Medulla oblongata (tissue), 1 donor: ENCODE measurements at regions not wholly inside any gene's neighbourhood (a gene's known extent, or its start where the extent isn't known, plus 50 kb on each side); places are given as distances from the start of the nearest gene placed in this dataset.
"Not testable (repeated sequence)": the region's sequence is repeated elsewhere in the genome, so short reads cannot be mapped to it uniquely, and the experiment has no call there.

Experiments used
- DNase-seq: peaks from one replicate; pipeline ENCODE4 v3.0.0-alpha.2; 2015; ENCODE audit errors: extremely low spot score

DNA sequence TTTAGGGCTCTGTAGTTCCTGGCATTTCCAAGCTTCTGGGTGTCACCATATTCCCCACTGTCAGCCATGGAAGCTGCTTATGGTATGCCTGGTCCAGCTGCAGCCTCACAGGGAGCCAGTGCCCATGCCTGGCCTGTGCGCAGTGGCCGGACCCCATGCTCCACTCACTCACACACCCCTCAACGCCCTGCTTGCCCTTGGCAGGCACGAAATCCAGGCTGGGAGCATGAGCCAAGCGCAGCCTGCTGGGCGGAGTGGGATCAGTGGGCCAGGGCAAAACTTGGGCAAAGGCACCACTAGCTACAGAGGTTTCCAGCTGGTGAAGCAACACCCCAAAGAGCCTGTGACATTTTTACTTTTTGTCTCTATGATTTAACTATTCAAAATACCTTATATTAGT is 520.4 kb downstream of the RWDD3 start:
- no peak for DNase-seq

DNA sequence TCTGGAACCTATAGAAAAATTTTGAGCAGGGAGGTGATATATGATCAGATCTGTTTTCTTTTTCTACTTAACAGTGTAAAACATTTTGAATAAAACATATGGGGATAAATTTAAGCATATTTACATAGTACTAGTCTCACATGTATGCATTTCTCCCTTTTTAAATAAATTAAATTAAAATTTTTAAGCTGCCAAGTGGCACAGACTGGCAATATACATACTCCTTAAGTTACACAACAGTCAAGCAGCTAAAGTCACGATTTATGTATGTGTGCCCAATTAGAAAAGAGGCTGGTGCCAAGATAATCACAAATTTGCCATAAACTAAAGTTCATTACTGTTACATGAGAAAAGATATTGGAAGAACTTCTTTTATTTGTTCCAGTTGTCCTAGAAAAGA is 532.0 kb downstream of the RWDD3 start:
- no peak for DNase-seq

DNA sequence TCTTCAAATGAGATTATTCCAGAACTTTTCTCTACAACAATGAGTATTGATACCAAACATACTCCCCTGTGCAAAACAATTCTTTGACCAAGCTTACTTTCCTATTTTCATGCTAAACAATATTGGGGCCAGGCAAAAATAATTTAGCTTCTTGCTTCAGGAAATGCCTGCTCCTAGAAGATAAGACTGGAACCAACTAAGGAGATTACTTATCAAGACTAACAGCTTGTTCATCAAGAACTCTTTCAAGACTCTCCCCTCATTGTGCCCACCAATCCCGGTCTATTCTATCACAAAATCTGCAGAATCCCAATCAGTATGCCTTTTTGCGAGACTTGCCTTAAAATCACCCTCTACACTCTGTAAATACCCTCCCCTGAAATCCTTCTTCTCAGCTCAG is 536.6 kb downstream of the RWDD3 start:
- no peak for DNase-seq

DNA sequence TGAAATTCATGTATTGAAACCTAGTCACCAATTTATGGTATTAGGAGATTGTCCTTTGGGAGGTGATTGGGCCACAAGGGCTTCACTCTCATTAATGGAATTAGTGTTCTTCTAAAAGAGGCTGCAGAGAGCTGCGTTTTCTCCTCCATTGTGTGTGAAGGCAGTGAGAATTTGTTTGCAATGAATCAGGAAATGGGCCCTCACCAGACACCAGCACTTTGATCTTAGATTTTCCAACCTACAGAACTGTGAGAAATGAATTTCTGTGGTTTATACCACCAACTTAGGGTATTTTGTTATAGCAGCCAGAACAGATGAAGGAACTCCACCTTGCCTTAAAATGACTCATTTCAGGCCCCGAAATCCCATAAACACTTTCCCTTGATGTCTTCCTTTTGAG is 544.2 kb downstream of the RWDD3 start:
- DNase-seq, result no peak

DNA sequence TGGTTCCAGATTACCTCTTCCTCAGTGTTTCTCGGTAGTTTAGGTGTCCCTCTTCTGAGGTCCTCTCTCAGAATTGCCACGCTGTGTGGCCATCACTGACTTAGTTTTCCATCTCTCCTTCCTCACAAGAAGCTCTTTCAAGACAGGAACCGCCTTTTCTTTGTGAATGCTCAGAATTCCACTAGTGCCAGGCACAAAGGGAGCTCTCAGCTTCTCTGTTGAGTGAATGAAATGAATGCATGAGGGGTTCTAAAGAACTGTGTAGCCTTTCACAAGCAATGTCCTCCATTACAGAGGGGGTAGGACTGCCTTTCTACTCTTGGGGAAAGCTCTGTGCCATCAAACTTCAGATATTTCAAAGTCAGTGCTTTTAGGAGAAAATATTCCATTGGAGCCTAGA is 546.8 kb downstream of the RWDD3 start:
- no peak for DNase-seq

DNA sequence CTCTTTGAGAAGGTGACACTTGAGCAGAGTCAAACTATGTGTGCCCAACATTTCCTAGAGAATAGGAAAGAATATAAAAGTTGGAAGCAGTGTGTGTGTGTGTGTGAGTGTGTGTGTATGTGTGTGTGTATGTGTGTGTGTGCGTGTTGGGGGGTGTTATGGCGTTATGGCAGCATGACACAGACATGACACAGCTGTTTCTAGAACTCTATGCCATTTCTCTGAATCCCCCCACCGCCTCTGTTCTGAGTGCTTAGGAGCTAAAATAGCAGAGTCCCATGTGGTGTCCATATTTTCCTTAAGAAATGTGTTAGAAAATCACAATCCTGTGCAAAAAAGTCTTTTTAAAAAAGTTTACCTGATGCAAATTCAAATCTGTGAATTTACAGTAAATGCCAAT is 556.1 kb downstream of the RWDD3 start:
- no peak for DNase-seq

DNA sequence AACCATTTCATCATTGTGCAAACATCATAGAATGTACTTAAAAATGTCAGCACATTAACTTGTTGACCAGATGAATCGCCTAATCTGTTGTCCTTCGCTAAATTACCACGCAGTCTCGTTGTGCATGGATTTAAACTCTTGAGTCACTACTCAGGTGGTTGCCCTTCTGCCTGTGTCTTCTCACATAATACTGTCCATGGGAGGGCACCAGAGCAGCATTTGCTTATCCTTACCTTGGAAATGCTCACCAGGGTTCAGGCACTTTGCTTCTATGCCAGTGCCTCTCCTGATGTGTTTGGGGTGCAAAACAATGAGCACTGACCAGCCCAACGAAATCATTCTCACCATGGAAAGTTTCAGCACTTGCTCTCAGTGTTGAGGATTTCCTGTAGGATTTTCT is 559.9 kb downstream of the RWDD3 start:
- DNase-seq, result no peak

DNA sequence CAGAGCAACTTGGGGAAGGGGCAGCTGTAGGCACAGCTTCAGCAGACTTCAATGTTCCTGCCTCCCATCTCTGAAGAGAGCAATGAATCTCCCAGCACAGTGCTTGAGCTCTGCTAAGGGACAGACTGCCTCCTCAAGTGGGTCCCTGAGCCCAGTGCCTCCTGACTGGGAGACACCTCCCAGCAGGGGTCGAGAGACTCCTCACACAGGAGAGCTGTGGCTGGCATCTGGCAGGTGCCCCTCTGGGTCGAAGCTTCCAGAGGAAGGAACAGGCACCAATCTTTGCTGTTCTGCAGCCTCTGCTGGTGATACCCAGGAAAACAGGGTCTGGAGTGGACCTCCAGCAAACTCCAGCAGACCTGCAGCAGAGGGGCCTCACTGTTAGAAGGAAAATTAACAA is 563.8 kb downstream of the RWDD3 start:
- DNase-seq, result not testable (repeated sequence)

DNA sequence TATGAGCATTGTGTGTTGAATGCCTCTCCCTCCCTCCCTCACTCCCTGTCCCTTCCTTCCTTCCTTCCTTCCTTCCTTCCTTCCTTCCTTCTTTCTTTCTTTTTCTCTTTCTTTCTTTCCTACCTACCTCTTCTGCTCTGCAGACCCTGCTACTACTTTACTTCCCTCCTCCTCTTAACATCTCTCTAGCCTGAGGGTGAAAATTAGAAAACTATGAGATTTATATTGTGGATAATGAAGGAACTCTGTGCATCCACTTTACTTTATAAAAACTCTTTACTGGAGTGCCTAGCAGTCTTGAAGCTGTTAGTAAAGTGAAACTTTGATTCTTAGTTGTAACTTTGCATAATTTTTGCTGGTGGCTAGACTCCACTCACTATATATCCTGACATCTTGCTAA is 572.2 kb downstream of the RWDD3 start:
- DNase-seq, result no peak

DNA sequence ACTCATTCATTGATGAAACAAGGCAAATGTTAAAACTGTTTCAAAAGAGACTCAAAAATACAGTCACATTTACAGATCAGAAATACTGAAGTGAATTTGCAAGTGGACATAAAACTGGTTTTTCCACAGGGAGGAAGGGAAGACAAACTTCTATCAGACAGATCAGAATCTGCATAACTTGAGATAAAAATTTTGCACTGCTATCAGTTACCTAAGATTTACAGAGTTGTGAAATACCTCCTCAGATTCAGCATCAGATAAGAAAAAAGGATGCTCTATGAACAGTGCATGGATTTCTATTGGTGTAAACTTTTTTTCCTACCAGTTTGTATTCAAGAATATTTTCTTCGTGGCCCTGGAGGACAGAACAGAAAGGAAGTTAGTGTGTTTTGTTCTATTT is 575.4 kb downstream of the RWDD3 start:
- no peak for DNase-seq

DNA sequence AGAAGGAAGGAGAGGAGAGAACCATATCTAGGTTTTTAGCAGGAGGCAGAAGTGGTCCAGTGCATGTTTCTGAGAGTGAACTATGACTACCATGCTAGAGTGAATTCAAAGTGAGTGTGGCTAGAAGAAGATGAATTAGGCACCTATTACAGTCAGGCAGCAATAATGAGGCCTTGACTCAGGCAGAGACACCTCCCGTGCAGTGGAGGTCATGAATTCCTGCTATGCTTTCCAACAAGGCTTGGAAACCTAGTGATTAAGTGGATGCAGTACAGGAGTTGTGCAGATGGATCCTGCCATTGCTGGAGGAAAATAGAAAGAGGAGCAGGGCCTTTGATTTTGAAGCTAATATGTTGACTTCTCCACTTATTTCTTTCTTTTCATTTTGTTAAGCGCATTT is 581.5 kb downstream of the RWDD3 start:
- no peak for DNase-seq

DNA sequence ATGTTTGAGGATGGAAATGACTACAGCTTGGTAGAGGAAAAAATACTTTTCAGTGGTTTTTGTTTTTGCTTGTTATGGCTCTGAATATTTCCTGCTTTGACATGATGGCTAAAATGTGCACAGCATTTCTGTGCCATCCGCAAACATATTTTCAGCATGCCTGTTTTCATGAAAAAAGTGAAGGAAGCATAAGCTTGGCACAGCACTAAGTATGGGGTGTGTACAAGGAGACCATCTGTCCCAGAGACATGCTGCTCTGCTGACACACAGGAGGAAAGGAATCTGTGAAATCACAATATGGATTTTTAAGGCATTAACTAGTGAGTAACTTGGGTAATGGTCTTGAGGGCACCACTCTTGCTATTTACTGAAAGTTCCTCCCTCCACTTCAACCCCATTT is 595.5 kb downstream of the RWDD3 start:
- no peak for DNase-seq

DNA sequence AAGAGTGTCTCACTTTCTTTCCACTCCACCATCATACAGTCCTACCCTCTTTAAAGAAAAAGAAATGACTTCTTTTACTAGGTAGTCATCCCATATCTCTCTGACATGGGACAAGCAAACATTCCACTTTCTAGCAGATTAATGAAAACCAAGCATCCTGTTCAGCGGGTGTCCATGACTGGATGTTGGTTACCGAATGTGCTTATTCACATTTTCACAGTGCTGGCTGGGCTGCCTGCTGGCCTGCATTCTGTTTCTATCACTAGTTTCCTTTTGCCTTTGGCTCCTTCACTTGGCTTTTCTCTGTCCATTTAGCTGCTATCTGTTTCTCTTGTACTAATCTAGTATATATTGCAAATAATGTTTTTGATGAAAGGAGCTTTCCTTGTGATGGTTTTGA is 598.4 kb downstream of the RWDD3 start:
- DNase-seq, result no peak

DNA sequence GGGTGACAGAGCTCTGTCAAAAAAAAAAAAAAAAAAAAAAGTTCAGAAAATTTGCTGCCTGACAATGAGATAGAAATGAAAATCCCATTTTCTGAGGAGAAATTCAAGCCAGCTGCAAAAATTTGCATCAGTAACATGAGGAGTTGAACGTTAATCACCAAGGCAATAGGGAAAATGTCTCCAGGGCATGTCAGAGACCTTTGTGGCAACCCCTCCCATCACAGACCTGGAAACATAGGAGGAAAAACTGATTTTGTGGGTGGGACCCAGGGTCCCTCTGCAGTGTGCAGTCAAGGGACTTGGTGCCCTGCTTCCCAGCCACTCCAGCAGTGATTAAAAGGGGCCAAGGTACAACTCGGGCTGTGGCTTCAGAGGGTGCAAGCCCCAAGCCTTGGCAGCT is 615.4 kb downstream of the RWDD3 start:
- DNase-seq, result no peak

DNA sequence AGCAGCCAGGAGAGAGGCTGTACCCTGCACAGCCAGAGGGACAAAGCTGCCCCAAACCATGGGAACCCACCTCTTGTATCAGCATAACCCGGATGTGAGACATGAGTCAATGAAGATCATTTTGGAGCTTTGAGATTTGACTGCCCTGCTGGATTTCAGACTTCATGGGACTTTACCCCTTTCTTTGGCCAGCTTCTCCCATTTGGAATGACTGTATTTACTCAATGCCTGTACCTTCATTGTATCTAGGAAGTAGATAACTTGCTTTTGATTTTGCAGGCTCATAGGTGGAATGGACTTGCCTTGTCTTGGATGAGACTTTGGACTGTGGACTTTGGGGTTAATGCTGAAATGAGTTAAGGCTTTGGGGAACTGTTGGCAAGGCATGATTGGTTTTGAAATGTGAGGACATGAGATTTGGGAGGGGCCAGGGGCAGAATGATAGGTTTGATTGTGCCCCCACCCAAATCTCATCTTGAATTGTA is 616.2 kb downstream of the RWDD3 start:
- no peak for DNase-seq

DNA sequence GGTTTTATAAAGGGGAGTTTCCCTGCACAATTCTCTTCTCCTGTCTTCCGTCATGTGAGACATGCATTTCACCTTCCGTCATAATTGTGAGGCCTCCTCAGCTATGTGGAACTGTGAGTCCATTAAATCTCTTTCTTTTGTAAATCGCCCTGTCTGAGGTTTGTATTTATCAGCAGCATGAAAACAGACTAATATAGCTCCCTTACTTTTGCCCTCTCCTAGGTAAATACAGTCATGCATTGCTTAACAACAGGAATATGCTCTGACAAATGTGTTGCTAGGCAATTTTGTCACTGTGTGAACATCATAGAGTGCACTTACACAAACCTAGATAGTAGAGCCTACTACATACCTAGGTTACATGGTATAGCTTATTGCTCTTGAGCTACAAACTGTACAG is 616.8 kb downstream of the RWDD3 start:
- DNase-seq, result no peak

DNA sequence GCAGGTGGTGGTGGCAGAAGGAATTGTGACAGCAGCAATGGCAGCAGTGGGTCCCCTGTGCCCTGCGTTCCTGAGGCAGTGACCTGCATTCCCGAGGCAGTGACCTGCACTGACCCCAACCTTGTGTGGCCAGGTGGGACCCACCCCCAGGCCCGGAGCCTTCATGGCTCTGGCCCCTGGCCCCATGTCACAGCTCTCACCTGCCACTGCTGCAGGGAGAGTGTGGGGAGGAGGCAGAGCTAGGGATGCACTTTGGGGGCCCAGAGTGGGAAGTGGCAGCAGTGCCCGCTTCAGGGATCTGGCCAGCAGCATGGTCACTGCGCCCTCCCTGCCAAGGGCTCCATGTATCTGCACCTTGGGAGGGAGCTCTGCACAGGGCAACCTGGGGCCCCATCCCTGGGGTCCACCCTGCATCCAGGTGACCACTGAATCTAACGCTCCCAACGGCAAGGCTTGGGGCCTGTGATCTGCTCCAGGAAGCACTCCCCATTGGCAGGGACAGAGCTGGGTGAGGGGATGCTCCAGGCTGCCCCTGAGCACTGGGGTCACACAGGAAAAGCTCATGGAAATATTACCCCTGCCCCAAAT is 618.6 kb downstream of the RWDD3 start:
- no peak for DNase-seq

DNA sequence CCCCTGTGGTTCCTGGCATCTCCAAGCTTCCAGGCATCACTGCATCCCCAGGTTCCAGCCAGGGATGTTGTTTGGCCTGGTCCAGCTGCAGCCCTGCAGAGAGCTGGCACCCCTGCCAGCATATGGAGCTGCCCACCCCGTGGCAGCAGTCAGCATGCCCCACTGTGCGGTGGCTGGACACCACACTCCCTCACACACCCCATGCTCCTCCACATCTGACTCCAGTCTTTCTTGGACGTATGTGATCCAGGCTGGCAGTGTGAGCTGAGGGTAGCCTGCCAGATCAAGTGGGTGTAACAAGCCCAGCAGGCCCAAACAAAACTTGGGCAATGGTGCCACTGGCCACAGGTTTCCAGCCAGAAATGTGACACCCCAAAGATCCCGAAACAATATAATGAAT is 620.4 kb downstream of the RWDD3 start:
- DNase-seq, result no peak

DNA sequence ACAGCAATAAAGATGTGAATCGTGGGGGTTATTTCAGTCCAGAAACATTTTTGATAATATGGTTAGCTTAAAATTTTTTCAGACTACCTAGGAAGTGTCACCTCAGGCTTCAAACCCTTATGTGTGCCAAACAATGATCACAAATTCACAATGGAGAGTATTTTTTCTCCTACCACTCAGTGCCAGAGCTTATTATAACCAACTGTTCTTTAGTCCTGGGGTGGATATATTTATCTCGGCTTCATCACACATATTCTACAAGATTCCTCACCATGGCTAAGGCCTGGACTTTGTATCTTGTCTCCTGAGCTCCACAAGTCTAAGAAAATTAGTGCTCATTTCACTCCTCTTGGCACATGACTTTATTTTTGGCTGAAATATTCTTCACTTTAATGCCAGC is 629.1 kb downstream of the RWDD3 start:
- DNase-seq, result no peak

DNA sequence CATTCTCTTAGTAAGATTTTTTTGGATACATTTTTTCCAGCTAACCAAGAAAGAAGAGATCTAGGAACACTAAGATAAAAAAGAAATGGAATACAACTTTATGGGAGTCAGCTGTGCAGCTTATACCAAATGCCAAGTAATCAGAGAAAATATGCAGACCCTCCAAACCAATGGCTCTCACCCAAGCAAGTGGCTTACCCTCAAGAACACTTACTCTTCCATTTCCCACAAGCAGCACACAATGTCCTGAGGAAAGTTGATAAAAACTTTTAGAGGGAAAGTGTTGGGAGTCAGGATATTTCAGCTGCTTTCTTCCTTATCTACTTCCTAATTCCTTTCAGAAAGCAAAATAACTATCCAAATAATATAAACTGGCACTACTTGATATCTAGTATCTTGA is 631.8 kb downstream of the RWDD3 start:
- DNase-seq, result no peak

DNA sequence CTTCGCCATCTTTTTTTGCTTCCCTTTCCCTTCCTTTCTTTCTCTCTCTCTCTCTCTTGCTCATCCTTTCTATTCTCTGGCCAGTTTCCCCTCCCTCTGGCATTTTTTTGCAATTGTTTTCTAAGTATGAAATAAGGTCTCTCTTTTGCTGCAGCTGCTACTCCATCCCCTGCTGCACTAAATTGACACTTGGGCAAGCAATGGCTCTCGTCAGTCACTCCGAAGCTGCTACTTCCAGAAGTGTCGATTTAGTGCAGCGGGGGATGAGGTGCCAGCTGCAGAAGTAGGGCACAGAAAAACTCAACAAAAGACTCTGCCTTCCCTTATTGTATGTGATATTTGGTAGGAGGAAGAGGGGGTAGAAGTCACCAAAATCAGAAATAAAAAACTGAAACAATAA is 642.3 kb downstream of the RWDD3 start:
- no peak for DNase-seq

DNA sequence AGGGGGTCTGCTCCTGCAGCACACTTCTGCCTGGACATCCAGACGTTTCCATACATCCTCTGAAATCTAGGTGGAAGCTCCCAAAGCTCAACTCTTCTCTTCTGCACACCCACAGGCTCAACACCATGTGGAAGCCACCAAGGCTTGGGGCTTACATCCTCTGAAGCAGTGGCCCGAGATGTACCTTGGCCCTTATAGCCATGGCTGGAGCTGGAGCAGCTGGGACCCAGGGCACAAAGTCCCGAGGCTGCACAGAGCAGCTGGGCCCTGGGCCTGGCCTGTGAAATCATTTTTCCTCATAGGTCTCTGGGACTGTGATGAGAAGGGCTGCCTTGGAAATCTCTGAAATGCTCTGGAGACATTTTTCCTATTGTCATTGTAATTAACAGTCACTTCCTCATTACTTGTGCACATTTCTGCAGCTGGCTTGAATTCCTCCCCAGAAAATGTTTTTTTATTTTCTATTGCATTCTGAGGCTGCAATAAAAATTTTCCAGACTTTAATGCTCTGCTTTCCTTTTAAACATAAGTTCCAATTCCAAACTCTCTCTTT is 645.6 kb downstream of the RWDD3 start:
- no peak for DNase-seq

DNA sequence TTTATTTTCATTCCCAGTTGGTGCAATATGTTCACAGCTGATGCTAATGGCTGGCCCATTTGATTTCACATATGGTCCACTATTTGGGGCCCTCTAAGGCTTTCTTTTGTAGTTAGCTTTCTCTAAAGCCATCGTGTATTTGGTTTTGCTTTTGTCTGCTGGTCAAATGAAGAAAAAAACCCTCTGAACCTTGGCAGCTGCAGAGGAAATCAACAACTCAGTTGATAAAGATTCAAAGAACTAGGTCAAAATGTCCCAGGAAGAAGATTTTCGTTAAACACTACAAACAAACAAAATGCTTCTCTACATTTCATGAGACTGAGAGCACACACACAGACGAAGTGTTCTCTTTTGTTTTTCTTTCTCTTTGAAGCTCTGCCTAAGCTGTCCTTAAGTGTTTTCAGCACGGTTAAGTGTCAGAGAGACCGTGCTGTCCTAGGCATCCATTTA is 655.0 kb downstream of the RWDD3 start:
- DNase-seq, result peak; percentile 3

DNA sequence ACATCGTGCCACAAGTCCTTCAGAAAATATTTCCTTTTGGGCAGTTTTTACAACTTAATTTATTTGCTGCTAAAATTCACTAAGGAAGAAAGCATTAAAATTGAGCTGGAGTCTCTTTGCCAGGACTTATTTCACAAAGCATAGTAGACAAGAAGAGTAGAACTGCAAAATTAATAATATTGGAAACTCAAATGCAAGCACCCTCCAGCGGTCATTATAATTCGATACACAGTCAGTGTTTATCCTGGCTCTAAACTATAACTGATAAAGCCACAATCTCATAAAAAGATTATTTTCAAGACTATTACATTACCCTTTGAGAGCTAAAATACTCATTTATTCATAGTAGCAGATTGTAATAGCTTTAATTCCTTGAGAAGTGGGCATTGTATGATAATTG is 655.4 kb downstream of the RWDD3 start:
- no peak for DNase-seq
